ENCODE measurements at regions not wholly inside any gene's neighbourhood (a gene's known extent, or its start where the extent isn't known, plus 50 kb on each side); places are given as distances from the start of the nearest gene placed in this dataset.

- no peak for DNase-seq (ENCODE audit: low read depth in 1 of 2, low spot score in 2 of 2)
- Histone ChIP-seq H3K56ac (replicated peaks; ENCODE audit: insufficient read length, low read depth, low read length) (no peak overlapping the region), H2BK5ac (ENCODE audit: low read depth, low read length) (no peak overlapping the region), H3K4ac (replicated peaks; ENCODE audit: insufficient read length, low read depth, low read length) (no peak overlapping the region), H2BK20ac (ENCODE audit: low read length) (no peak overlapping the region), H2AFZ (ENCODE audit: low read length) (no peak overlapping the region), H3K79me2 (ENCODE audit: control insufficient read depth in 1 of 2, insufficient read depth in 2 of 2, low read length in 2 of 2) (no peaks in the 10 kb centered on the region; a peak in 1 of 4 replicates), H2BK120ac (replicated peaks; ENCODE audit: low read depth, low read length) (no peak overlapping the region), H3K36me3 (ENCODE audit: control insufficient read depth in 2 of 4, insufficient read depth in 4 of 4, low read length in 3 of 4) (no peaks in the 10 kb centered on the region; a peak in 1 of 8 replicates), H3K4me3 (ENCODE audit: extremely low read depth in 1 of 4, insufficient read depth in 2 of 4, low read depth in 3 of 4, low read length in 4 of 4) (no peak overlapping the region), H3K9ac (replicated peaks in 1 of 4; ENCODE audit: extremely low read depth in 1 of 4, low read depth in 3 of 4, low read length in 3 of 4) (no peak overlapping the region), H2AK5ac (ENCODE audit: low read depth, low read length) (no peak overlapping the region), H4K5ac (ENCODE audit: insufficient read length, low read depth, low read length) (no peak overlapping the region), H3K4me1 (replicated peaks in 1 of 4; ENCODE audit: control insufficient read depth in 3 of 4, insufficient read depth in 4 of 4, low read length in 3 of 4) (no peaks in the 10 kb centered on the region), H3K4me2 (ENCODE audit: insufficient read depth in 1 of 2, low read depth in 2 of 2, low read length in 2 of 2) (no peak overlapping the region), H4K8ac (ENCODE audit: extremely low read depth, insufficient read depth, low read length) (no peak overlapping the region), H3K9me3 (ENCODE audit: insufficient read depth in 2 of 2, low read depth in 1 of 2, low read length in 1 of 2) (peaks cover 0 to 6% of the 10 kb centered on the region in 2 experiments; a peak in 3 of 4 replicates), H4K20me1 (replicated peaks in 1 of 2; ENCODE audit: control insufficient read depth in 1 of 2, insufficient read depth in 2 of 2, low read length in 2 of 2) (peaks cover 0 to 7% of the 10 kb centered on the region in 2 experiments), H3K18ac (ENCODE audit: extremely low read depth, low read length) (no peak overlapping the region), H3K27ac (ENCODE audit: low read depth, low read length) (no peak overlapping the region), H3K79me1 (ENCODE audit: low read depth, low read length) (no peaks in the 10 kb centered on the region), H4K91ac (replicated peaks; ENCODE audit: insufficient read length, low read length) (no peak overlapping the region), H2BK12ac (ENCODE audit: low read depth, low read length) (no peak overlapping the region), H3K23me2 (ENCODE audit: low read depth, low read length) (peaks cover 7% of the 10 kb centered on the region; the same call in 1 of the 2 replicates), H3K27me3 (replicated peaks in 1 of 4; ENCODE audit: control insufficient read depth in 3 of 4, extremely low read depth in 1 of 4, insufficient read depth in 3 of 4, low read length in 3 of 4) (no peaks in the 10 kb centered on the region), H2BK15ac (ENCODE audit: low read length) (no peak overlapping the region), H3K14ac (ENCODE audit: insufficient read length) (no peak overlapping the region), H3K23ac (ENCODE audit: insufficient read length) (no peak overlapping the region)
- ChIA-PET CTCF (ENCODE audit: partially characterized antibody) (interaction anchor here (0.8 to 3.2 kb wide), 5 partner anchors 10 to 271 kb away, joined by 3 to 17 read pairs (median 4); no protein-coding TSS in a partner anchor), POLR2A (ENCODE audit: partially characterized antibody) (no interaction called here)
- no peak for FAIRE-seq
- TF ChIP-seq SP2 (IDR thresholded peaks at IDR 0.05; ENCODE audit: low read length) (no peak), ATF2 (IDR thresholded peaks at IDR 0.05; ENCODE audit: low read length) (no peak), EZH2 (IDR thresholded peaks at IDR 0.05; ENCODE audit: low read depth, low read length, severe bottlenecking) (no peak), KDM4A (IDR thresholded peaks at IDR 0.05; ENCODE audit: low read depth, low read length, severe bottlenecking) (no peak), ASH2L (IDR thresholded peaks at IDR 0.05; ENCODE audit: low read length) (no peak), USF2 (IDR thresholded peaks at IDR 0.05; ENCODE audit: low read length) (no peak), TCF12 (IDR thresholded peaks at IDR 0.05; ENCODE audit: low read depth, low read length) (no peak), RXRA (IDR thresholded peaks at IDR 0.05; ENCODE audit: insufficient read depth, low read depth, low read length) (no peak), TBP (IDR thresholded peaks at IDR 0.05; ENCODE audit: low read depth, low read length) (no peak), RBBP5 (IDR thresholded peaks at IDR 0.05; ENCODE audit: borderline replicate concordance, low read depth, low read length) (no peak), FOSL1 (IDR thresholded peaks at IDR 0.05; ENCODE audit: insufficient read depth, low read depth, low read length) (no peak)
These were observed 152.4 kb upstream of the PWP1 start for GRCh38 chr12:107533218-107533617.

Measured in H1 (cell line).